Endothelial cell (in vitro differentiated cells): ENCODE measurements at regions not wholly inside any gene's neighbourhood (a gene's known extent, or its start where the extent isn't known, plus 50 kb on each side); places are given as distances from the start of the nearest gene placed in this dataset.

Source experiments
- DNase-seq: peaks from one replicate; pipeline ENCODE4 v3.0.0; 2021; ENCODE audit warnings: low spot score
- H3K27ac Mint-ChIP-seq: one replicate; pipeline ENCODE4 v1.8.0; 2021; ENCODE audit warnings: mixed read lengths, inconsistent platforms; ENCODE audit not compliant: unreplicated experiment
- H3K27me3 Mint-ChIP-seq: one replicate; pipeline ENCODE4 v1.8.0; 2021; ENCODE audit warnings: mild to moderate bottlenecking, moderate library complexity, mixed read lengths, inconsistent platforms; ENCODE audit not compliant: unreplicated experiment
- H3K36me3 Mint-ChIP-seq: one replicate; pipeline ENCODE4 v1.8.0; 2021; ENCODE audit warnings: mild to moderate bottlenecking, low read depth, mixed read lengths, inconsistent platforms; ENCODE audit not compliant: unreplicated experiment
- H3K4me1 Mint-ChIP-seq: one replicate; pipeline ENCODE4 v1.8.0; 2021; ENCODE audit warnings: mild to moderate bottlenecking, mixed read lengths, inconsistent platforms; ENCODE audit not compliant: unreplicated experiment
- H3K4me3 Mint-ChIP-seq: one replicate; pipeline ENCODE4 v1.8.0; 2021; ENCODE audit warnings: mild to moderate bottlenecking, mixed read lengths, inconsistent platforms; ENCODE audit not compliant: unreplicated experiment
- H3K9me3 Mint-ChIP-seq: one replicate; pipeline ENCODE4 v1.8.0; 2021; ENCODE audit warnings: mixed read lengths, inconsistent platforms; ENCODE audit not compliant: unreplicated experiment
- CTCF ChIP-seq: fragments of 200-600 bp; sonication (generic); IDR thresholded peaks from one replicate; pipeline ENCODE4 v1.5.0; 2021; ENCODE audit warnings: antibody characterized with exemption; ENCODE audit not compliant: unreplicated experiment

GRCh38 chr12:90619943-90620342 is 335.0 kb downstream of the CCER1 start:
- no peak for DNase-seq
- Mint-ChIP-seq H3K36me3 (no peaks in the 10 kb centered on the region), H3K9me3 (no peaks in the 10 kb centered on the region), H3K4me1 (peaks cover 2% of the 10 kb centered on the region), H3K4me3 (no peak overlapping the region), H3K27ac (no peak overlapping the region), H3K27me3 (peaks cover 2% of the 10 kb centered on the region)
- TF ChIP-seq CTCF = no peak

GRCh38 chr12:90618586-90618985 is 336.4 kb downstream of the CCER1 start:
- Mint-ChIP-seq H3K27ac (no peak overlapping the region), H3K36me3 (no peaks in the 10 kb centered on the region), H3K9me3 (no peaks in the 10 kb centered on the region), H3K4me3 (no peak overlapping the region), H3K27me3 (peaks cover 2% of the 10 kb centered on the region), H3K4me1 (peaks cover 2% of the 10 kb centered on the region)
- DNase-seq = no peak
- no peak for TF ChIP-seq CTCF

GRCh38 chr12:90611891-90612290 is 343.1 kb downstream of the CCER1 start:
- no peak overlapping the region for H3K4me3 Mint-ChIP-seq
- H3K4me1 Mint-ChIP-seq = no peaks in the 10 kb centered on the region
- H3K36me3 Mint-ChIP-seq = no peaks in the 10 kb centered on the region
- DNase-seq = no peak
- H3K27ac Mint-ChIP-seq = no peak overlapping the region
- no peaks in the 10 kb centered on the region for H3K9me3 Mint-ChIP-seq
- no peak for TF ChIP-seq CTCF
- no peaks in the 10 kb centered on the region for H3K27me3 Mint-ChIP-seq

GRCh38 chr12:90611048-90611447 is 343.9 kb downstream of the CCER1 start:
- H3K27ac Mint-ChIP-seq = no peak overlapping the region
- no peak for TF ChIP-seq CTCF
- DNase-seq = no peak
- no peak overlapping the region for H3K4me3 Mint-ChIP-seq
- H3K4me1 Mint-ChIP-seq = no peaks in the 10 kb centered on the region
- H3K27me3 Mint-ChIP-seq = no peaks in the 10 kb centered on the region
- H3K36me3 Mint-ChIP-seq = no peaks in the 10 kb centered on the region
- H3K9me3 Mint-ChIP-seq = no peaks in the 10 kb centered on the region

GRCh38 chr12:90593596-90594295 is 361.2 kb downstream of the CCER1 start:
- H3K36me3 Mint-ChIP-seq = no peaks in the 10 kb centered on the region
- no peak for TF ChIP-seq CTCF
- H3K4me3 Mint-ChIP-seq = no peak overlapping the region
- DNase-seq = no peak
- H3K27me3 Mint-ChIP-seq = no peaks in the 10 kb centered on the region
- H3K27ac Mint-ChIP-seq = no peak overlapping the region
- H3K4me1 Mint-ChIP-seq = peaks cover 3% of the 10 kb centered on the region
- no peaks in the 10 kb centered on the region for H3K9me3 Mint-ChIP-seq
